Prostate gland (tissue), 2 donors: ENCODE measurements at regions not wholly inside any gene's neighbourhood (a gene's known extent, or its start where the extent isn't known, plus 50 kb on each side); places are given as distances from the start of the nearest gene placed in this dataset.

Experiments
- CTCF ChIP-seq, 4 experiments: fragments of 200-600 bp in 2 of 4; fragments of 450-650 bp in 2 of 4; sonication (generic) in 2 of 4; IDR thresholded peaks; 1 replicate in 3 of 4; 2 replicates in 1 of 4; pipeline ENCODE4 v1.5.1; 2016 to 2019; ENCODE audit warnings: antibody characterized with exemption in 4 of 4, mild to moderate bottlenecking in 2 of 4, moderate library complexity in 2 of 4
- POLR2A ChIP-seq: fragments of 450-650 bp; IDR thresholded peaks from one replicate; pipeline ENCODE4 v1.6.1; 2016; ENCODE audit warnings: antibody characterized with exemption, mild to moderate bottlenecking
- POLR2AphosphoS5 ChIP-seq: sonication (generic); formaldehyde crosslinking; IDR thresholded peaks from one replicate; pipeline ENCODE4 v1.6.1; 2017; ENCODE audit warnings: antibody characterized with exemption

GRCh38 chr10:128221117-128221516, 94.9 kb upstream of the MKI67 start:
- TF ChIP-seq CTCF (IDR thresholded peaks at IDR 0.05) (no peak), POLR2A (no peak), POLR2AphosphoS5 (no peak)
